GM12878 (cell line): ENCODE measurements at regions not wholly inside any gene's neighbourhood (a gene's known extent, or its start where the extent isn't known, plus 50 kb on each side); places are given as distances from the start of the nearest gene placed in this dataset.

Experiments
- ATAC-seq: fragments of 200-7000 bp; cut with Tn5 transposase; 3 replicates; pipeline ENCODE4 v1.9.1; 2020; ENCODE audit warnings: mild to moderate bottlenecking, moderate library complexity
- BruUV-seq: library from RNA; stranded (reverse); fragments of 400-500 nt; replicated peaks from 2 replicates; lab custom pipeline; 2021; lab: Mats Ljungman, UMichigan
- CTCF ChIA-PET: fragments of 300-600 bp; sonication (Branson Sonifier 250); formaldehyde crosslinking; extraction: SDS; loops from one replicate; lab custom pipeline; 2021; ENCODE audit warnings: inconsistent platforms; lab: Yijun Ruan, JAX
- POLR2A ChIA-PET: fragments of 350-600 bp; formaldehyde crosslinking; extraction: SDS; loops from one replicate; lab custom pipeline; 2021; ENCODE audit warnings: inconsistent platforms; lab: Charles Lee
- RAD21 ChIA-PET: fragments of 300-600 bp; sonication (Branson Sonifier 250); formaldehyde crosslinking; loops from one replicate; lab custom pipeline; 2023; ENCODE audit warnings: antibody characterized with exemption; ENCODE audit not compliant: unreplicated experiment; lab: Charles Lee
- SMC1A ChIA-PET: fragments of 300-600 bp; sonication (Branson Sonifier 250); formaldehyde crosslinking; loops from one replicate; lab custom pipeline; 2023; ENCODE audit not compliant: unreplicated experiment, uncharacterized antibody; lab: Charles Lee
- DNase-seq: peaks from one replicate; pipeline ENCODE4 v3.0.0-alpha.2; 2011; ENCODE audit warnings: low read depth, low spot score
- FAIRE-seq: peaks from 3 replicates; lab custom pipeline; 2011; peaks lifted over from hg19 to GRCh38; lab: Jason Lieb, UNC
- H2AFZ ChIP-seq: 2 replicates; pipeline ENCODE4 v1.6.0; 2011; ENCODE audit warnings: low read depth, low read length, control low read depth; ENCODE audit not compliant: control insufficient read depth
- H3K27ac ChIP-seq: 2 replicates; pipeline ENCODE4 v1.5.1; 2011; ENCODE audit warnings: control low read depth; ENCODE audit not compliant: control insufficient read depth, insufficient read depth
- H3K27me3 ChIP-seq, 2 experiments: replicated peaks in 1 of 2; 2 replicates each; pipeline versions ENCODE4 v1.6.0 to v1.6.1; 2011; ENCODE audit warnings: low read length in 1 of 2; ENCODE audit not compliant: control insufficient read depth in 2 of 2, insufficient read depth in 2 of 2
- H3K36me3 ChIP-seq, 2 experiments: 2 replicates each; pipeline ENCODE4 v1.5.1; 2011; ENCODE audit warnings: low read length in 1 of 2; ENCODE audit not compliant: control insufficient read depth in 2 of 2, insufficient read depth in 2 of 2
- H3K4me1 ChIP-seq: 2 replicates; pipeline ENCODE4 v1.6.1; 2011; ENCODE audit warnings: mild to moderate bottlenecking, low read length, moderate library complexity, mixed read lengths; ENCODE audit not compliant: control insufficient read depth, insufficient read depth
- H3K4me2 ChIP-seq: 2 replicates; pipeline ENCODE4 v1.6.0; 2011; ENCODE audit warnings: control low read depth; ENCODE audit not compliant: control insufficient read depth, insufficient read depth
- H3K4me3 ChIP-seq: fragments of 200-600 bp; sonication (generic); 2 replicates; pipeline ENCODE4 v1.5.1; 2016
- H3K79me2 ChIP-seq: 2 replicates; pipeline ENCODE4 v1.6.0; 2011; ENCODE audit warnings: low read length; ENCODE audit not compliant: control insufficient read depth, insufficient read depth
- H3K9ac ChIP-seq: 2 replicates; pipeline ENCODE4 v1.8.0; 2011; ENCODE audit warnings: low read length, control low read depth, mixed read lengths; ENCODE audit not compliant: control insufficient read depth, insufficient read depth
- H3K9me3 ChIP-seq: replicated peaks from 3 replicates; pipeline ENCODE4 v1.5.1; 2011; ENCODE audit warnings: mild to moderate bottlenecking, low read length; ENCODE audit not compliant: control insufficient read depth, insufficient read depth
- H4K20me1 ChIP-seq: 2 replicates; pipeline ENCODE4 v1.6.0; 2011; ENCODE audit not compliant: control insufficient read depth, insufficient read depth
- CBFB ChIP-seq: IDR thresholded peaks from 2 replicates; pipeline ENCODE4 v1.6.1; 2016; ENCODE audit warnings: antibody characterized with exemption, low read depth
- CBX3 ChIP-seq: fragments of 200-600 bp; sonication (generic); IDR thresholded peaks from 2 replicates; pipeline ENCODE4 v1.6.1; 2016; ENCODE audit warnings: low read depth, borderline replicate concordance
- CREB1 ChIP-seq: IDR thresholded peaks from 2 replicates; pipeline ENCODE4 v1.6.1; 2012; ENCODE audit warnings: low read depth, mild to moderate bottlenecking, inconsistent platforms
- FOXM1 ChIP-seq: IDR thresholded peaks from 2 replicates; pipeline ENCODE4 v1.6.1; 2012; ENCODE audit warnings: low read depth, mild to moderate bottlenecking, inconsistent platforms, low read length, moderate library complexity
- HDGF ChIP-seq: fragments of 450-650 bp; IDR thresholded peaks from 2 replicates; pipeline ENCODE4 v1.6.1; 2016; ENCODE audit warnings: antibody characterized with exemption
- KLF5 ChIP-seq: fragments of 450-650 bp; IDR thresholded peaks from 2 replicates; pipeline ENCODE4 v1.6.1; 2014; ENCODE audit warnings: mild to moderate bottlenecking; ENCODE audit not compliant: partially characterized antibody
- ZNF622 ChIP-seq: fragments of 450-650 bp; IDR thresholded peaks from 2 replicates; pipeline ENCODE4 v1.6.1; 2017; ENCODE audit warnings: mild to moderate bottlenecking, inconsistent platforms
- WGBS: methylation state at CpG from one replicate; pipeline ENCODE4 v1.1.6; 2016; ENCODE audit warnings: low lambda C conversion rate; ENCODE audit not compliant: insufficient replicate concordance, insufficient coverage; ENCODE audit errors: missing lambda C conversion rate; 5-methylcytosine and 5-hydroxymethylcytosine counted together
- in situ Hi-C: fragments of 300-500 bp; cut with MboI; formaldehyde crosslinking; loops from 9 replicates; pipeline ENCODE4 v1.14.3; 2018; ENCODE audit warnings: mixed read lengths
- intact Hi-C: fragments of 100-400 bp; cut with micrococcal nuclease; formaldehyde crosslinking; loops from one replicate; pipeline ENCODE4 v1.14.2; 2022; ENCODE audit not compliant: unreplicated experiment
- TF ChIP-seq, protein P1 (sequence below): IDR thresholded peaks from 2 replicates; pipeline ENCODE4 v1.6.1; 2012; ENCODE audit warnings: low read length, inconsistent platforms
- TF ChIP-seq, protein P2 (sequence below): IDR thresholded peaks from 2 replicates; pipeline ENCODE4 v1.6.1; 2012; ENCODE audit warnings: low read depth, low read length, improper control_type of control experiment
- TF ChIP-seq, protein P3 (sequence below): fragments of 450-650 bp; IDR thresholded peaks from 2 replicates; pipeline ENCODE4 v1.6.1; 2017; ENCODE audit warnings: low read depth, mild to moderate bottlenecking, moderate library complexity
- TF ChIP-seq, protein P4 (sequence below): fragments of 450-650 bp; IDR thresholded peaks from 2 replicates; pipeline ENCODE4 v1.6.1; 2017; ENCODE audit warnings: mild to moderate bottlenecking, low read depth, inconsistent platforms; ENCODE audit not compliant: poor library complexity, severe bottlenecking

DNA sequence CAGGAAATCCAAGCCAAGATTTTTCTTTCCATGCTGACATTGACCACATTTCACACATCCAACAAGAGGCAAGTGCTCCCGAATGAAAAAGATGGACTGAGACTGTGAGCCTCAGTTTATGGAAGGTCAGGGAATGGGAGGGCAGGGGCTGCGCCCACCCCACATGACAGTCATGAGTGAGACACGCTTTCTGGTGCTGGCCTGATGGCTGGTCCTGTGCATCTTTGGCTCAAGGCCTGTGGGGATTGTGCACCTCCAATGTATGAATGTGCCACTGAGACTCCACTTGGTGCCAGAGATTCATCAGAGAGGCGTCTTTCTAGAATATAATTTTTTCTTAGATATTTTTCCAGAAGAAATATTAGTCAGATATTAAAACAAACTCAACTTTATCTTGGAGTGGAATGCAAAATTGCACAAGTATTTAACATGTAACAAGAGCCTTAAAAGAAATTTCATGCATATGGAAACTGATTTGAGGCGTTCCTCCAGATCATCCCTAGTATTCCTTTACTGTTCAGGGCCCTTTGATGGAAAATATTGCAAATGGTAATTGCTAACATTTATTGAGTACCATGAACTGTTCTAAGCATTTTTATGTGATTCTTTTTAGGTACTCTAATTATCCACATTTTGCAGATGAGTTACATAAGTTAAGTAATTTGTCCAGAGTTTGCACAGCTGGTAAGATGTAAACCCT, 87.3 kb upstream of the GPR45 start:
- DNase-seq (no peak), ATAC-seq (no peak), FAIRE-seq (no peak)
- intact Hi-C loops, result no loop called here
- in situ Hi-C loops, result no loop called here
- RAD21 ChIA-PET, result no interaction called here
- H3K4me1 ChIP-seq, result no peaks in the 10 kb centered on the region
- 4% methylated on average over 5 of the region's 5 CpGs for whole genome bisulfite sequencing
- no peaks in the 10 kb centered on the region for H3K36me3 ChIP-seq
- POLR2A ChIA-PET, result no interaction called here
- SMC1A ChIA-PET, result interaction anchor here (0.9 kb wide), 1 partner anchor 39 kb away, joined by 3 read pairs; no protein-coding TSS in a partner anchor
- no peak overlapping the region for H3K9ac ChIP-seq
- no peak overlapping the region for H3K27ac ChIP-seq
- no peaks in the 10 kb centered on the region for H4K20me1 ChIP-seq
- H3K27me3 ChIP-seq, result no peaks in the 10 kb centered on the region; a peak in 2 of 4 replicates
- no peak overlapping the region for H3K4me3 ChIP-seq
- H2AFZ ChIP-seq, result no peak overlapping the region
- CTCF ChIA-PET, result no interaction called here
- no TSS peak for BruUV-seq
- TF ChIP-seq, protein P1, sequence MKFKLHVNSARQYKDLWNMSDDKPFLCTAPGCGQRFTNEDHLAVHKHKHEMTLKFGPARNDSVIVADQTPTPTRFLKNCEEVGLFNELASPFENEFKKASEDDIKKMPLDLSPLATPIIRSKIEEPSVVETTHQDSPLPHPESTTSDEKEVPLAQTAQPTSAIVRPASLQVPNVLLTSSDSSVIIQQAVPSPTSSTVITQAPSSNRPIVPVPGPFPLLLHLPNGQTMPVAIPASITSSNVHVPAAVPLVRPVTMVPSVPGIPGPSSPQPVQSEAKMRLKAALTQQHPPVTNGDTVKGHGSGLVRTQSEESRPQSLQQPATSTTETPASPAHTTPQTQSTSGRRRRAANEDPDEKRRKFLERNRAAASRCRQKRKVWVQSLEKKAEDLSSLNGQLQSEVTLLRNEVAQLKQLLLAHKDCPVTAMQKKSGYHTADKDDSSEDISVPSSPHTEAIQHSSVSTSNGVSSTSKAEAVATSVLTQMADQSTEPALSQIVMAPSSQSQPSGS, result no peak
- TF ChIP-seq CBFB, result no peak
- TF ChIP-seq KLF5, result no peak
- TF ChIP-seq, protein P2, sequence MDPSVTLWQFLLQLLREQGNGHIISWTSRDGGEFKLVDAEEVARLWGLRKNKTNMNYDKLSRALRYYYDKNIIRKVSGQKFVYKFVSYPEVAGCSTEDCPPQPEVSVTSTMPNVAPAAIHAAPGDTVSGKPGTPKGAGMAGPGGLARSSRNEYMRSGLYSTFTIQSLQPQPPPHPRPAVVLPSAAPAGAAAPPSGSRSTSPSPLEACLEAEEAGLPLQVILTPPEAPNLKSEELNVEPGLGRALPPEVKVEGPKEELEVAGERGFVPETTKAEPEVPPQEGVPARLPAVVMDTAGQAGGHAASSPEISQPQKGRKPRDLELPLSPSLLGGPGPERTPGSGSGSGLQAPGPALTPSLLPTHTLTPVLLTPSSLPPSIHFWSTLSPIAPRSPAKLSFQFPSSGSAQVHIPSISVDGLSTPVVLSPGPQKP, result no peak
- TF ChIP-seq CREB1, result no peak
- TF ChIP-seq, protein P3, sequence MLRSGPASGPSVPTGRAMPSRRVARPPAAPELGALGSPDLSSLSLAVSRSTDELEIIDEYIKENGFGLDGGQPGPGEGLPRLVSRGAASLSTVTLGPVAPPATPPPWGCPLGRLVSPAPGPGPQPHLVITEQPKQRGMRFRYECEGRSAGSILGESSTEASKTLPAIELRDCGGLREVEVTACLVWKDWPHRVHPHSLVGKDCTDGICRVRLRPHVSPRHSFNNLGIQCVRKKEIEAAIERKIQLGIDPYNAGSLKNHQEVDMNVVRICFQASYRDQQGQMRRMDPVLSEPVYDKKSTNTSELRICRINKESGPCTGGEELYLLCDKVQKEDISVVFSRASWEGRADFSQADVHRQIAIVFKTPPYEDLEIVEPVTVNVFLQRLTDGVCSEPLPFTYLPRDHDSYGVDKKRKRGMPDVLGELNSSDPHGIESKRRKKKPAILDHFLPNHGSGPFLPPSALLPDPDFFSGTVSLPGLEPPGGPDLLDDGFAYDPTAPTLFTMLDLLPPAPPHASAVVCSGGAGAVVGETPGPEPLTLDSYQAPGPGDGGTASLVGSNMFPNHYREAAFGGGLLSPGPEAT, result no peak
- TF ChIP-seq HDGF, result no peak
- TF ChIP-seq CBX3, result no peak
- TF ChIP-seq, protein P4, sequence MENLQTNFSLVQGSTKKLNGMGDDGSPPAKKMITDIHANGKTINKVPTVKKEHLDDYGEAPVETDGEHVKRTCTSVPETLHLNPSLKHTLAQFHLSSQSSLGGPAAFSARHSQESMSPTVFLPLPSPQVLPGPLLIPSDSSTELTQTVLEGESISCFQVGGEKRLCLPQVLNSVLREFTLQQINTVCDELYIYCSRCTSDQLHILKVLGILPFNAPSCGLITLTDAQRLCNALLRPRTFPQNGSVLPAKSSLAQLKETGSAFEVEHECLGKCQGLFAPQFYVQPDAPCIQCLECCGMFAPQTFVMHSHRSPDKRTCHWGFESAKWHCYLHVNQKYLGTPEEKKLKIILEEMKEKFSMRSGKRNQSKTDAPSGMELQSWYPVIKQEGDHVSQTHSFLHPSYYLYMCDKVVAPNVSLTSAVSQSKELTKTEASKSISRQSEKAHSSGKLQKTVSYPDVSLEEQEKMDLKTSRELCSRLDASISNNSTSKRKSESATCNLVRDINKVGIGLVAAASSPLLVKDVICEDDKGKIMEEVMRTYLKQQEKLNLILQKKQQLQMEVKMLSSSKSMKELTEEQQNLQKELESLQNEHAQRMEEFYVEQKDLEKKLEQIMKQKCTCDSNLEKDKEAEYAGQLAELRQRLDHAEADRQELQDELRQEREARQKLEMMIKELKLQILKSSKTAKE, result no peak
- no peak for TF ChIP-seq ZNF622
- TF ChIP-seq FOXM1, result no peak
- TF ChIP-seq, all 136 proteins: peak for 0
- Histone ChIP-seq H3K79me2 (no peaks in the 10 kb centered on the region), H3K4me2 (no peak overlapping the region), H3K9me3 (no peaks in the 10 kb centered on the region)
